ENCODE measurements at regions not wholly inside any gene's neighbourhood (a gene's known extent, or its start where the extent isn't known, plus 50 kb on each side); places are given as distances from the start of the nearest gene placed in this dataset.

- H3K4me3 ChIP-seq (ENCODE audit: low read depth, low read length) = no peak overlapping the region
- no peak for TF ChIP-seq CTCF (IDR thresholded peaks at IDR 0.05; ENCODE audit: low read depth, low read length)
Measured at GRCh38 chr19:31511696-31512095, 162.5 kb upstream of the TSHZ3 start.

GRCh38 chr19:31512181-31512970 lies 163.1 kb upstream of the TSHZ3 start:
- H3K4me3 ChIP-seq (ENCODE audit: low read depth, low read length) = no peak overlapping the region
- no peak for TF ChIP-seq CTCF (IDR thresholded peaks at IDR 0.05; ENCODE audit: low read depth, low read length)

GRCh38 chr19:31513841-31514240 lies 164.6 kb upstream of the TSHZ3 start:
- no peak overlapping the region for H3K4me3 ChIP-seq (ENCODE audit: low read depth, low read length)
- TF ChIP-seq CTCF (IDR thresholded peaks at IDR 0.05; ENCODE audit: low read depth, low read length) = no peak

GRCh38 chr19:31515931-31516330 lies 166.7 kb upstream of the TSHZ3 start:
- no peak overlapping the region for H3K4me3 ChIP-seq (ENCODE audit: low read depth, low read length)
- no peak for TF ChIP-seq CTCF (IDR thresholded peaks at IDR 0.05; ENCODE audit: low read depth, low read length)

- TF ChIP-seq CTCF (IDR thresholded peaks at IDR 0.05; ENCODE audit: low read depth, low read length) = no peak
- no peak overlapping the region for H3K4me3 ChIP-seq (ENCODE audit: low read depth, low read length)
Measured at GRCh38 chr19:31516756-31517155, 167.5 kb upstream of the TSHZ3 start.

- no peak overlapping the region for H3K4me3 ChIP-seq (ENCODE audit: low read depth, low read length)
- no peak for TF ChIP-seq CTCF (IDR thresholded peaks at IDR 0.05; ENCODE audit: low read depth, low read length)
Measured at GRCh38 chr19:31517224-31518180, 168.3 kb upstream of the TSHZ3 start.

Measured in WI38 (cell line).